Endothelial cell of umbilical vein (primary cell): ENCODE measurements at regions not wholly inside any gene's neighbourhood (a gene's known extent, or its start where the extent isn't known, plus 50 kb on each side); places are given as distances from the start of the nearest gene placed in this dataset.

Experiments
- BruUV-seq: library from RNA; stranded (reverse); fragments of 400-500 nt; replicated peaks from 2 replicates; lab custom pipeline; 2021; lab: Mats Ljungman, UMichigan
- CTCF ChIA-PET: fragments of 300-600, 350-600 bp; sonication (Branson Sonifier 250); formaldehyde crosslinking; loops from one replicate; lab custom pipeline; 2021; ENCODE audit warnings: antibody characterized with exemption, inconsistent platforms; lab: Charles Lee
- POLR2A ChIA-PET: fragments of 300-600, 350-600 bp; sonication (Branson Sonifier 250); formaldehyde crosslinking; loops from one replicate; lab custom pipeline; 2021; ENCODE audit warnings: antibody characterized with exemption, inconsistent platforms; lab: Charles Lee
- DNase-seq: peaks from one replicate; pipeline ENCODE4 v3.0.0-alpha.2; 2011; ENCODE audit warnings: low read depth, low spot score
- FAIRE-seq: peaks from 2 replicates; lab custom pipeline; 2011; peaks lifted over from hg19 to GRCh38; lab: Jason Lieb, UNC
- H2AFZ ChIP-seq: 2 replicates; pipeline ENCODE4 v1.6.0; 2012; ENCODE audit warnings: low read depth, low read length, control low read depth, inconsistent platforms
- H3K27ac ChIP-seq: 2 replicates; pipeline ENCODE4 v1.5.1; 2011; ENCODE audit warnings: low read depth, mild to moderate bottlenecking, control low read depth, low read length, moderate library complexity; ENCODE audit not compliant: insufficient read depth
- H3K27me3 ChIP-seq, 2 experiments: 2 replicates each; pipeline versions ENCODE4 v1.6.0 to v1.6.1; 2011; ENCODE audit warnings: low read length in 2 of 2, mixed read lengths in 1 of 2; ENCODE audit not compliant: control insufficient read depth in 2 of 2, insufficient read depth in 2 of 2
- H3K36me3 ChIP-seq, 2 experiments: 2 replicates in 1 of 2; 3 replicates in 1 of 2; pipeline ENCODE4 v1.5.1; 2011; ENCODE audit warnings: low read length in 2 of 2, mild to moderate bottlenecking in 1 of 2, moderate library complexity in 1 of 2; ENCODE audit not compliant: control insufficient read depth in 2 of 2, insufficient read depth in 2 of 2; ENCODE audit errors: extremely low read depth in 1 of 2
- H3K4me1 ChIP-seq: 3 replicates; pipeline ENCODE4 v1.5.1; 2011; ENCODE audit warnings: mild to moderate bottlenecking, low read length; ENCODE audit not compliant: control insufficient read depth, insufficient read depth; ENCODE audit errors: extremely low read depth
- H3K4me2 ChIP-seq: 2 replicates; pipeline ENCODE4 v1.6.1; 2011; ENCODE audit warnings: low read length, control low read depth, mixed read lengths; ENCODE audit not compliant: insufficient read depth
- H3K4me3 ChIP-seq, 3 experiments: fragments of 200-600 bp in 1 of 3; sonication (generic), shearing (Covaris generic) in 1 of 3; replicated peaks in 1 of 3; 2 replicates each; pipeline ENCODE4 v1.5.1; 2011 to 2016; ENCODE audit warnings: control low read depth in 3 of 3, low read length in 3 of 3, mild to moderate bottlenecking in 2 of 3, inconsistent platforms in 1 of 3, low read depth in 1 of 3, moderate library complexity in 1 of 3; ENCODE audit not compliant: insufficient read depth in 1 of 3
- H3K79me2 ChIP-seq: 2 replicates; pipeline ENCODE4 v1.6.0; 2012; ENCODE audit warnings: low read length, inconsistent platforms; ENCODE audit not compliant: control insufficient read depth, insufficient read depth
- H3K9ac ChIP-seq: replicated peaks from 2 replicates; pipeline ENCODE3; 2011; ENCODE audit warnings: low read length, control low read depth; ENCODE audit not compliant: insufficient read depth; ENCODE audit errors: extremely low read depth
- H3K9me1 ChIP-seq: replicated peaks from 3 replicates; pipeline ENCODE4 v1.6.0; 2011; ENCODE audit warnings: mild to moderate bottlenecking, low read length; ENCODE audit not compliant: control insufficient read depth, insufficient read depth; ENCODE audit errors: extremely low read depth
- H3K9me3 ChIP-seq: replicated peaks from 2 replicates; pipeline ENCODE4 v1.5.1; 2012; ENCODE audit warnings: low read length, inconsistent platforms; ENCODE audit not compliant: control insufficient read depth, insufficient read depth
- H4K20me1 ChIP-seq: replicated peaks from 2 replicates; pipeline ENCODE3; 2011; ENCODE audit warnings: mild to moderate bottlenecking, low read length; ENCODE audit not compliant: control insufficient read depth, insufficient read depth; ENCODE audit errors: extremely low read depth
- CTCF ChIP-seq, 2 donors: IDR thresholded peaks; 1 replicate in 1 of 2; 2 replicates in 1 of 2; pipeline ENCODE4 v1.5.1; 2011; ENCODE audit warnings: low read length in 2 of 2, mild to moderate bottlenecking in 2 of 2, moderate library complexity in 2 of 2, control low read depth in 1 of 2, inconsistent platforms in 1 of 2, low read depth in 1 of 2; ENCODE audit not compliant: insufficient read depth in 1 of 2; ENCODE audit errors: extremely low read depth in 1 of 2
- EZH2 ChIP-seq: IDR thresholded peaks from 2 replicates; pipeline ENCODE4 v1.6.1; 2012; ENCODE audit warnings: borderline replicate concordance, low read depth, mild to moderate bottlenecking, moderate library complexity, low read length, inconsistent platforms; ENCODE audit not compliant: severe bottlenecking
- FOS ChIP-seq: IDR thresholded peaks from 2 replicates; pipeline ENCODE4 v1.6.1; 2011; ENCODE audit warnings: mild to moderate bottlenecking, low read length, moderate library complexity, borderline replicate concordance; ENCODE audit not compliant: insufficient read depth
- GATA2 ChIP-seq: IDR thresholded peaks from 2 replicates; pipeline ENCODE4 v1.7.0; 2011; ENCODE audit warnings: low read depth, mild to moderate bottlenecking, moderate library complexity, mixed read lengths, low read length; ENCODE audit not compliant: insufficient read length, insufficient read depth
- JUN ChIP-seq: IDR thresholded peaks from 2 replicates; pipeline ENCODE4 v1.6.1; 2011; ENCODE audit warnings: borderline replicate concordance, low read depth; ENCODE audit not compliant: insufficient read length, insufficient read depth
- MYC ChIP-seq: IDR thresholded peaks from one replicate; pipeline ENCODE4 v1.6.1; 2011; ENCODE audit warnings: mild to moderate bottlenecking, low read depth, low read length
- POLR2A ChIP-seq: IDR thresholded peaks from 2 replicates; pipeline ENCODE4 v1.6.1; 2012; ENCODE audit warnings: low read depth, mild to moderate bottlenecking, control low read depth, low read length
- POLR2AphosphoS5 ChIP-seq: IDR thresholded peaks from 2 replicates; pipeline ENCODE4 v1.6.1; 2012; ENCODE audit warnings: low read depth, mild to moderate bottlenecking, control low read depth, low read length, moderate library complexity; ENCODE audit not compliant: insufficient read depth
- dilution Hi-C: fragments of 300-500 bp; cut with MboI; formaldehyde crosslinking; loops from one replicate; pipeline ENCODE4 v1.15.0; 2019; ENCODE audit warnings: low sequenced_read_pairs; ENCODE audit not compliant: extremely low pct_ligation_motif_present
- intact Hi-C: fragments of 100-400 bp; cut with micrococcal nuclease; formaldehyde crosslinking; loops from one replicate; pipeline ENCODE4 v1.10.0; 2022
- TF ChIP-seq, protein P1 (sequence below): IDR thresholded peaks from 2 replicates; pipeline ENCODE4 v1.6.1; 2011; ENCODE audit not compliant: insufficient read depth, insufficient read length

- DNase-seq (no peak), FAIRE-seq (peak; percentile 8)
- ChIA-PET CTCF (no interaction called here), POLR2A (no interaction called here)
- intact Hi-C loops (no loop called here), dilution Hi-C loops (no loop called here)
- peaks cover 2% of the 10 kb centered on the region for H3K4me1 ChIP-seq
- no peaks in the 10 kb centered on the region for H3K9me1 ChIP-seq
- no peaks in the 10 kb centered on the region for H3K9me3 ChIP-seq
- H3K4me3 ChIP-seq = no peak overlapping the region
- H3K36me3 ChIP-seq = no peaks in the 10 kb centered on the region
- no peaks in the 10 kb centered on the region for H3K27me3 ChIP-seq
- no peak overlapping the region for H3K4me2 ChIP-seq
- H2AFZ ChIP-seq = no peak overlapping the region
- H4K20me1 ChIP-seq = no peaks in the 10 kb centered on the region
- TF ChIP-seq EZH2 (no peak), CTCF (IDR thresholded peaks at IDR 0.05; ENCODE audit: extremely low read depth in 1 of 2, insufficient read depth in 1 of 2, low read depth in 1 of 2, low read length in 2 of 2) (no peak), JUN (no peak)
- BruUV-seq = no TSS peak
- no peaks in the 10 kb centered on the region for H3K79me2 ChIP-seq
- H3K9ac ChIP-seq = no peak overlapping the region
- H3K27ac ChIP-seq = no peak overlapping the region
Observed at GRCh38 chr2:221343524-221343923, 228.6 kb downstream of the EPHA4 start.

DNA sequence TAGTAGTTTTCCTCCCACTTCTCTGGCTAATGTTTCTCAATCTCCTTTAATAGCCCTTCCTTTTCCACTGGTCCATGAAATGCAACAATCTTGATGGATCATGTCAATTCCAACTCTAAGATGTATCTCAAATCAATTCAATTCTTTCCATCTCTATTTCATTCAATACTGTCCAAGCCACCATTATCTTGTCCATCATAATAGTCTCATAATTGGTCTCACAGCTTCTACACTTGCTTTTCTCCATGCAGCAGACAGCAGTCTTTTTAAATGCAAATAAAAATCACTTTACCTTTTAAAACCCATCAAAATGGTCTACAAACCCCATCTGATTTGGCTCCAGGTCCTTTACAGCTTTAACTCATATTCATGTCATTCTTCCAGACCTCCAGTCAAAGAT lies 226.6 kb downstream of the EPHA4 start:
- BruUV-seq = no TSS peak
- H3K4me3 ChIP-seq = no peak overlapping the region
- no peaks in the 10 kb centered on the region for H3K27me3 ChIP-seq
- H3K4me1 ChIP-seq = peaks cover 2% of the 10 kb centered on the region
- no peak overlapping the region for H3K4me2 ChIP-seq
- CTCF ChIA-PET = no interaction called here
- H2AFZ ChIP-seq = no peak overlapping the region
- H3K79me2 ChIP-seq = no peaks in the 10 kb centered on the region
- no peaks in the 10 kb centered on the region for H3K9me1 ChIP-seq
- dilution Hi-C loops = no loop called here
- no peaks in the 10 kb centered on the region for H3K9me3 ChIP-seq
- H3K36me3 ChIP-seq = no peaks in the 10 kb centered on the region
- no peak overlapping the region for H3K27ac ChIP-seq
- TF ChIP-seq EZH2 (no peak), MYC (no peak), POLR2A (no peak), POLR2AphosphoS5 (no peak), GATA2 (no peak), CTCF (IDR thresholded peaks at IDR 0.05; ENCODE audit: extremely low read depth in 1 of 2, insufficient read depth in 1 of 2, low read depth in 1 of 2, low read length in 2 of 2) (no peak), FOS (no peak), JUN (no peak)
- TF ChIP-seq, protein P1, sequence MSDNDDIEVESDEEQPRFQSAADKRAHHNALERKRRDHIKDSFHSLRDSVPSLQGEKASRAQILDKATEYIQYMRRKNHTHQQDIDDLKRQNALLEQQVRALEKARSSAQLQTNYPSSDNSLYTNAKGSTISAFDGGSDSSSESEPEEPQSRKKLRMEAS = no peak
- POLR2A ChIA-PET = no interaction called here
- no peaks in the 10 kb centered on the region for H4K20me1 ChIP-seq
- intact Hi-C loops = no loop called here
- FAIRE-seq (no peak), DNase-seq (no peak)
- H3K9ac ChIP-seq = no peak overlapping the region
